Tibial artery (tissue), 4 donors: ENCODE measurements at regions not wholly inside any gene's neighbourhood (a gene's known extent, or its start where the extent isn't known, plus 50 kb on each side); places are given as distances from the start of the nearest gene placed in this dataset.

Experiments
- DNase-seq, 2 donors: peaks; one replicate each; pipeline ENCODE4 v3.0.0-alpha.2; 2019
- H3K27ac ChIP-seq, 2 donors: fragments of 200-600 bp; sonication (generic) in 1 of 2; 1 replicate in 1 of 2; 2 replicates in 1 of 2; pipeline ENCODE4 v1.5.1; 2018 to 2019; ENCODE audit warnings: mild to moderate bottlenecking in 1 of 2
- H3K27me3 ChIP-seq, 2 donors: fragments of 200-600 bp; sonication (generic) in 1 of 2; one replicate each; pipeline versions ENCODE4 v1.5.1 to v1.6.0; 2016 to 2019
- H3K36me3 ChIP-seq, 3 donors: fragments of 200-600 bp; sonication (generic) in 2 of 3; one replicate each; pipeline ENCODE4 v1.5.1; 2016 to 2019; ENCODE audit warnings: mild to moderate bottlenecking in 2 of 3
- H3K4me1 ChIP-seq, 4 donors: fragments of 200-600 bp; sonication (generic) in 2 of 4; 1 replicate in 3 of 4; 2 replicates in 1 of 4; pipeline ENCODE4 v1.5.1; 2016 to 2019
- H3K4me3 ChIP-seq, 2 donors: fragments of 200-600 bp; sonication (generic) in 1 of 2; 1 replicate in 1 of 2; 2 replicates in 1 of 2; pipeline ENCODE4 v1.5.1; 2018 to 2019; ENCODE audit warnings: mild to moderate bottlenecking in 2 of 2
- H3K9me3 ChIP-seq, 3 donors: fragments of 200-600 bp; sonication (generic) in 1 of 3; one replicate each; pipeline ENCODE4 v1.5.1; 2016 to 2019
- intact Hi-C: fragments of 100-400 bp; cut with DNase I; formaldehyde crosslinking; loops from one replicate; pipeline ENCODE4 v1.15.0; 2023; ENCODE audit warnings: low total_unique reads
- TF ChIP-seq, protein P1 (sequence below), 2 experiments: fragments of 200-600 bp in 1 of 2; fragments of 450-650 bp in 1 of 2; IDR thresholded peaks; one replicate each; pipeline ENCODE4 v1.5.1; 2017 to 2019; ENCODE audit warnings: antibody characterized with exemption in 2 of 2, mild to moderate bottlenecking in 1 of 2, moderate library complexity in 1 of 2

DNA sequence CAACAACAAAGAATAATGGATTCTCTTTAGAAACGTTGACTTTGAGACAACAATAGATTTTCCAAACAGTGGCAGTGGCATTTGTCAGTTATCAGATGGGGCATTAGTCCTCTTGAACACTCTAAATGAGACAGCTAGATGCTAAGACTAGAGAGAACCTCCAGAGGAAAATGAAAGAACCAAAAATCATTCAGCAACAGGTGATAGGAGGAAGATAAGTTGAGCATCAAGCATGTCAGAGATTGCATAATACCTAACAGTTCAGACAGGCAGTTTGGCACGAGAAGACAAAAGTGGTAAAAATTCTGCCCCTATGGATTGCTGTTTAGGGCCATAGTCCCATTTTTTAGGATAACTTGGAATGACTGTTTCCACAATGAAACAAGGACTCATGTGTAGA, 67.9 kb upstream of the NOL4 start:
- DNase-seq, result no peak
- TF ChIP-seq, protein P1, sequence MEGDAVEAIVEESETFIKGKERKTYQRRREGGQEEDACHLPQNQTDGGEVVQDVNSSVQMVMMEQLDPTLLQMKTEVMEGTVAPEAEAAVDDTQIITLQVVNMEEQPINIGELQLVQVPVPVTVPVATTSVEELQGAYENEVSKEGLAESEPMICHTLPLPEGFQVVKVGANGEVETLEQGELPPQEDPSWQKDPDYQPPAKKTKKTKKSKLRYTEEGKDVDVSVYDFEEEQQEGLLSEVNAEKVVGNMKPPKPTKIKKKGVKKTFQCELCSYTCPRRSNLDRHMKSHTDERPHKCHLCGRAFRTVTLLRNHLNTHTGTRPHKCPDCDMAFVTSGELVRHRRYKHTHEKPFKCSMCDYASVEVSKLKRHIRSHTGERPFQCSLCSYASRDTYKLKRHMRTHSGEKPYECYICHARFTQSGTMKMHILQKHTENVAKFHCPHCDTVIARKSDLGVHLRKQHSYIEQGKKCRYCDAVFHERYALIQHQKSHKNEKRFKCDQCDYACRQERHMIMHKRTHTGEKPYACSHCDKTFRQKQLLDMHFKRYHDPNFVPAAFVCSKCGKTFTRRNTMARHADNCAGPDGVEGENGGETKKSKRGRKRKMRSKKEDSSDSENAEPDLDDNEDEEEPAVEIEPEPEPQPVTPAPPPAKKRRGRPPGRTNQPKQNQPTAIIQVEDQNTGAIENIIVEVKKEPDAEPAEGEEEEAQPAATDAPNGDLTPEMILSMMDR (IDR thresholded peaks at IDR 0.05), result no peak
- intact Hi-C loops, result no loop called here
- H3K4me3 ChIP-seq, result no peak overlapping the region
- H3K27ac ChIP-seq, result no peak overlapping the region
- no peaks in the 10 kb centered on the region for H3K27me3 ChIP-seq
- H3K4me1 ChIP-seq, result no peaks in the 10 kb centered on the region
- H3K9me3 ChIP-seq, result peaks cover 5 to 9% (median 7%) of the 10 kb centered on the region in 3 donors
- no peaks in the 10 kb centered on the region for H3K36me3 ChIP-seq

DNA sequence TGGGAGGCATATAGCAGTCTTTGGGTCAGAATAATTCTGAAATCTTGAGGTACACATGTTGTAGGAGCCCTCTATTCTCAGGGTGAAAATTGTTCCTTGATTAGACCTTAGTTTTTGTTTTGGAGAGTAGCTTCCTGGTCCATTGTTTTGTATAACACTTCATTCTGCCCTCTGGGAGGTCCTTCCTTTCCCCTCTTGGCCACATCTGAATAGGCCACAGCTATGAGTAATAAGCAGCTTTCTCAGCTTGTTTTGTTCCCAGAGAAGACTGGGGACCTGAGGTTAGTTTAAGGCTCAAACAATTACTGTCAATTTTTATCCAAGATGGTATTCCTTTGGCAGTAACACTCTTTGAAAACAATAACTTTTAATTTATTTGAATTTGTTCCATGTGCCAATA, 72.6 kb upstream of the NOL4 start:
- no peak for DNase-seq
- intact Hi-C loops, result no loop called here
- Histone ChIP-seq H3K9me3 (no peaks in the 10 kb centered on the region), H3K4me1 (no peaks in the 10 kb centered on the region), H3K4me3 (no peak overlapping the region), H3K36me3 (no peaks in the 10 kb centered on the region), H3K27me3 (no peaks in the 10 kb centered on the region), H3K27ac (no peak overlapping the region)
- TF ChIP-seq, protein P1 (IDR thresholded peaks at IDR 0.05), result no peak

DNA sequence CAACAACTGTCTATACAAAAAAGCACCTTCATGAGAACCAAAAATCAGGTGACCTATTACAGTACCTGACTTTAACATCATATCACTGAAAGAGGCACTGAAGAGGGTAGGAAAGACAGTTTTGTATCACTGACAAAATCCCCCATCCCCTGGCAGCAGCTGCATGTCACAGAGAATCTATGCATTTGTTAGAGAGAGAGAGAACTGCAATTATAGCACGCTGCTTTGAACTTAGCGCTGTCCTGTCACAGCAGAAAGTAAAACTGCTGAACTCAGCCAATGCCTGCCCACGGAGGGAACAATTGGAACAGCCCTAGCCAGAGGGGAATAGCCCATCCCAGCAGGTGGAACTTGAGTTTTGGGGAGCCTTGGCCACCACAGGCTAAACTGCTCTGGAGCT, 75.1 kb upstream of the NOL4 start:
- Histone ChIP-seq H3K4me3 (no peak overlapping the region), H3K27me3 (no peaks in the 10 kb centered on the region), H3K9me3 (no peaks in the 10 kb centered on the region), H3K4me1 (no peaks in the 10 kb centered on the region), H3K27ac (no peak overlapping the region), H3K36me3 (no peaks in the 10 kb centered on the region)
- TF ChIP-seq, protein P1 (IDR thresholded peaks at IDR 0.05), result no peak
- intact Hi-C loops, result no loop called here
- no peak for DNase-seq

DNA sequence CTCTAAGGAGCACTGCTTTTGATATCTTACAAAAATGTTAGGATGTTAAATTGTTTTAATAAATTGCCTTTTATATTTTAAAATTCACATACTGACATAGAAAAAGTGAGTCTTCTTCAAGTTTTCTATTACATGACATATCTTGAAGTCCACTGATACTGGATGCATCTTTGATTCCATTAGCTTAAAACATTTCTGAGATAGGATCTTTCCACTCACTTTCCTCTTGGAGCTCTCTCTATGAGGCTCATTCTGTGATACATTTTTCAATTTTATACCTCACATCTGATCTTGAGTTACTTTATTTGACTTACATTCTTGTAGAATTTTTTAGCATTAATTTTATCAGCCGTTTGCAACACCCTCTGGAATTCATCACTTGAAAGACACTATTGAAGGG, 86.8 kb upstream of the NOL4 start:
- H3K36me3 ChIP-seq, result no peaks in the 10 kb centered on the region
- H3K9me3 ChIP-seq, result no peaks in the 10 kb centered on the region
- no peaks in the 10 kb centered on the region for H3K4me1 ChIP-seq
- TF ChIP-seq, protein P1 (IDR thresholded peaks at IDR 0.05), result no peak
- DNase-seq, result no peak
- H3K4me3 ChIP-seq, result no peak overlapping the region
- no peak overlapping the region for H3K27ac ChIP-seq
- intact Hi-C loops, result no loop called here
- H3K27me3 ChIP-seq, result peaks cover 0 to 4% of the 10 kb centered on the region in 2 donors

DNA sequence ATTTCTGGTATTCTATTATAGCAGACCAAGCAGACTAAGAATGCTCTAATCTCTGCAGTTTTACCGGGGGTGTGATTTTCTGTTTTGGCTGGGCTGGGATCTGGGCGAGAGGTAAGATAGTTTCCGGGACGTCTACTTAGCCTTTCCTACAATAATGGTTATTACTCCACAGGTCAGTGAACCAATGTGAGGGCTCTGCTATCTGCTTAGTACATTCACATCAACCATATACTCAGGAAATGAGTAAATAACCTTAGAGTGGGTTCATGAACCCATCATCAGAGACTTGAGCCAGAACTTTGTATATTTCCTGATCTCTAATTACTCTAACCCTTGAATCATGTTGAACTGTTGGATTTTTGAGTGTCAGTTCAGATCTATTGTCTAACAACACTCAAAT, 90.1 kb upstream of the NOL4 start:
- intact Hi-C loops, result no loop called here
- TF ChIP-seq, protein P1 (IDR thresholded peaks at IDR 0.05), result no peak

More for the DNA sequence above, 90.1 kb upstream of the NOL4 start:
- DNase-seq, result no peak
- Histone ChIP-seq H3K4me3 (no peak overlapping the region), H3K4me1 (no peaks in the 10 kb centered on the region), H3K36me3 (no peaks in the 10 kb centered on the region), H3K9me3 (no peaks in the 10 kb centered on the region), H3K27ac (no peak overlapping the region), H3K27me3 (peaks cover 0 to 4% of the 10 kb centered on the region in 2 donors)
